SK-N-SH treated with all-trans-retinoic acid at 6 μM for 48 hours (cell line): ENCODE measurements at regions not wholly inside any gene's neighbourhood (a gene's known extent, or its start where the extent isn't known, plus 50 kb on each side); places are given as distances from the start of the nearest gene placed in this dataset.
"Not testable (repeated sequence)": the region's sequence is repeated elsewhere in the genome, so short reads cannot be mapped to it uniquely, and the experiment has no call there.

Source experiments
- ATAC-seq: fragments of 200-7000 bp; cut with Tn5 transposase; 3 replicates; pipeline ENCODE4 v1.9.1; 2020; ENCODE audit warnings: mild to moderate bottlenecking, moderate library complexity
- CREB5 ChIP-seq: fragments of 250-450 bp; sonication (Bioruptor Pico); IDR thresholded peaks from 2 replicates; pipeline ENCODE4 v1.5.1; 2020; ENCODE audit warnings: low read depth, mild to moderate bottlenecking, moderate library complexity
- CSDC2 ChIP-seq: fragments of 250-450 bp; sonication (Bioruptor Pico); IDR thresholded peaks from 2 replicates; pipeline ENCODE4 v1.5.0; 2020; ENCODE audit warnings: mild to moderate bottlenecking, moderate library complexity
- CSRNP3 ChIP-seq: fragments of 250-450 bp; sonication (Bioruptor Pico); IDR thresholded peaks from 2 replicates; pipeline ENCODE4 v1.5.1; 2021; ENCODE audit warnings: mild to moderate bottlenecking, moderate library complexity
- GLIS3 ChIP-seq: fragments of 250-450 bp; sonication (Bioruptor Pico); IDR thresholded peaks from 2 replicates; pipeline ENCODE4 v1.5.0; 2020; ENCODE audit warnings: mild to moderate bottlenecking, moderate library complexity
- ISL1 ChIP-seq: fragments of 250-450 bp; sonication (Bioruptor Pico); IDR thresholded peaks from 2 replicates; pipeline ENCODE4 v2.1.2; 2022; ENCODE audit warnings: mild to moderate bottlenecking, moderate library complexity
- OSR1 ChIP-seq: fragments of 250-450 bp; sonication (Bioruptor Pico); IDR thresholded peaks from 2 replicates; pipeline ENCODE4 v1.8.0; 2022; ENCODE audit warnings: moderate library complexity, mild to moderate bottlenecking, inconsistent platforms
- PATZ1 ChIP-seq: fragments of 250-450 bp; sonication (Bioruptor Pico); IDR thresholded peaks from 2 replicates; pipeline ENCODE4 v1.8.0; 2020; ENCODE audit warnings: mild to moderate bottlenecking, moderate library complexity, borderline replicate concordance
- POU6F1 ChIP-seq: fragments of 250-450 bp; sonication (Bioruptor Pico); IDR thresholded peaks from 2 replicates; pipeline ENCODE4 v1.8.0; 2021; ENCODE audit warnings: low read depth, mild to moderate bottlenecking, moderate library complexity, borderline replicate concordance
- PPARA ChIP-seq: fragments of 250-450 bp; sonication (Bioruptor Pico); IDR thresholded peaks from 2 replicates; pipeline ENCODE4 v1.5.0; 2020; ENCODE audit warnings: mild to moderate bottlenecking, borderline replicate concordance
- RARB ChIP-seq: fragments of 250-450 bp; sonication (Bioruptor Pico); IDR thresholded peaks from 2 replicates; pipeline ENCODE4 v1.8.0; 2021; ENCODE audit warnings: mild to moderate bottlenecking, moderate library complexity
- SNAI2 ChIP-seq: fragments of 250-450 bp; sonication (Bioruptor Pico); IDR thresholded peaks from 2 replicates; pipeline ENCODE4 v1.5.0; 2020; ENCODE audit warnings: mild to moderate bottlenecking, moderate library complexity
- TOX ChIP-seq: fragments of 250-450 bp; sonication (Bioruptor Pico); IDR thresholded peaks from 2 replicates; pipeline ENCODE4 v1.8.0; 2021; ENCODE audit warnings: mild to moderate bottlenecking, moderate library complexity, borderline replicate concordance
- TSHZ2 ChIP-seq: fragments of 250-450 bp; sonication (Bioruptor Pico); IDR thresholded peaks from 2 replicates; pipeline ENCODE4 v1.5.0; 2020; ENCODE audit warnings: mild to moderate bottlenecking, moderate library complexity
- ZC3H10 ChIP-seq: fragments of 250-450 bp; sonication (Bioruptor Pico); IDR thresholded peaks from 2 replicates; pipeline ENCODE4 v1.5.1; 2021; ENCODE audit warnings: mild to moderate bottlenecking, moderate library complexity
- ZFP3 ChIP-seq: fragments of 250-450 bp; sonication (Bioruptor Pico); IDR thresholded peaks from 2 replicates; pipeline ENCODE4 v1.5.0; 2020; ENCODE audit warnings: mild to moderate bottlenecking, moderate library complexity
- ZFP30 ChIP-seq: fragments of 450-650 bp; formaldehyde crosslinking; IDR thresholded peaks from 2 replicates; pipeline ENCODE4 v1.5.0; 2022; ENCODE audit warnings: mild to moderate bottlenecking, moderate library complexity
- ZNF565 ChIP-seq: fragments of 450-650 bp; formaldehyde crosslinking; conservative IDR thresholded peaks from 2 replicates; pipeline ENCODE4 v1.5.0; 2020; ENCODE audit warnings: low read depth, mild to moderate bottlenecking, moderate library complexity
- ZNF70 ChIP-seq: fragments of 450-650 bp; formaldehyde crosslinking; IDR thresholded peaks from 2 replicates; pipeline ENCODE4 v1.5.0; 2020; ENCODE audit warnings: mild to moderate bottlenecking, moderate library complexity
- ZNF8 ChIP-seq: fragments of 450-650 bp; formaldehyde crosslinking; IDR thresholded peaks from 2 replicates; pipeline ENCODE4 v1.5.0; 2020; ENCODE audit warnings: mild to moderate bottlenecking, moderate library complexity

GRCh38 chr10:11687357-11687771 is 54.8 kb upstream of the ECHDC3 start (continued):
- TF ChIP-seq POU6F1 (CRISPR knock-in tag), result no peak
- TF ChIP-seq RARB, result no peak
- no peak for TF ChIP-seq OSR1 (CRISPR knock-in tag)
- TF ChIP-seq ZC3H10, result no peak
- no peak for TF ChIP-seq SNAI2
- no peak for TF ChIP-seq CREB5 (CRISPR knock-in tag)
- TF ChIP-seq ZNF8 (CRISPR knock-in tag), result no peak
- no peak for TF ChIP-seq ISL1
- TF ChIP-seq GLIS3 (CRISPR knock-in tag), result no peak

- no peak for TF ChIP-seq ZNF565
- no peak for TF ChIP-seq CSRNP3
- no peak for TF ChIP-seq OSR1 (CRISPR knock-in tag)
- no peak for TF ChIP-seq ZNF70 (CRISPR knock-in tag)
- TF ChIP-seq ZNF8 (CRISPR knock-in tag), result no peak
- TF ChIP-seq POU6F1 (CRISPR knock-in tag), result no peak
- TF ChIP-seq ZFP3 (CRISPR knock-in tag), result no peak
- TF ChIP-seq GLIS3 (CRISPR knock-in tag), result no peak
- TF ChIP-seq PPARA, result no peak
- no peak for TF ChIP-seq PATZ1 (CRISPR knock-in tag)
- no peak for TF ChIP-seq CSDC2 (CRISPR knock-in tag)
- no peak for TF ChIP-seq SNAI2
- no peak for TF ChIP-seq TOX (CRISPR knock-in tag)
- no peak for ATAC-seq
Measured at GRCh38 chr10:11685787-11686218, 56.4 kb upstream of the ECHDC3 start.

- ATAC-seq, result peak; percentile 90
- no peak for TF ChIP-seq CREB5 (CRISPR knock-in tag)
- TF ChIP-seq SNAI2, result no peak
- no peak for TF ChIP-seq CSDC2 (CRISPR knock-in tag)
- TF ChIP-seq ISL1, result no peak
- TF ChIP-seq TSHZ2 (CRISPR knock-in tag), result no peak
- TF ChIP-seq RARB, result no peak
- no peak for TF ChIP-seq ZFP30
- TF ChIP-seq ZC3H10, result no peak
- TF ChIP-seq PATZ1 (CRISPR knock-in tag), result no peak
- no peak for TF ChIP-seq ZFP3 (CRISPR knock-in tag)
Measured at GRCh38 chr10:11684717-11685645, 57.2 kb upstream of the ECHDC3 start.

GRCh38 chr10:11684341-11684716 is 57.9 kb upstream of the ECHDC3 start:
- not testable (repeated sequence) for ATAC-seq
